Kidney epithelial cell (primary cell): ENCODE measurements at regions not wholly inside any gene's neighbourhood (a gene's known extent, or its start where the extent isn't known, plus 50 kb on each side); places are given as distances from the start of the nearest gene placed in this dataset.
A peak's percentile ranks its signal among the peaks of the same experiment; 100 is the strongest.

Source experiments
- DNase-seq: peaks from one replicate; pipeline ENCODE4 v3.0.0-alpha.2; 2010; ENCODE audit warnings: low read depth
- H3K27me3 ChIP-seq: 2 replicates; pipeline ENCODE4 v1.6.0; 2011; ENCODE audit warnings: low read length; ENCODE audit not compliant: control insufficient read depth, insufficient read depth
- H3K36me3 ChIP-seq: 2 replicates; pipeline ENCODE4 v1.5.1; 2011; ENCODE audit warnings: low read length; ENCODE audit not compliant: control insufficient read depth, insufficient read depth
- H3K4me3 ChIP-seq: 2 replicates; pipeline ENCODE4 v1.5.1; 2011; ENCODE audit warnings: low read depth, mild to moderate bottlenecking, control low read depth, low read length
- TF ChIP-seq, protein P1 (sequence below): IDR thresholded peaks from 2 replicates; pipeline ENCODE4 v1.5.1; 2011; ENCODE audit warnings: mild to moderate bottlenecking, moderate library complexity, low read length, control low read depth, inconsistent platforms; ENCODE audit not compliant: insufficient read depth, poor library complexity, severe bottlenecking

DNA sequence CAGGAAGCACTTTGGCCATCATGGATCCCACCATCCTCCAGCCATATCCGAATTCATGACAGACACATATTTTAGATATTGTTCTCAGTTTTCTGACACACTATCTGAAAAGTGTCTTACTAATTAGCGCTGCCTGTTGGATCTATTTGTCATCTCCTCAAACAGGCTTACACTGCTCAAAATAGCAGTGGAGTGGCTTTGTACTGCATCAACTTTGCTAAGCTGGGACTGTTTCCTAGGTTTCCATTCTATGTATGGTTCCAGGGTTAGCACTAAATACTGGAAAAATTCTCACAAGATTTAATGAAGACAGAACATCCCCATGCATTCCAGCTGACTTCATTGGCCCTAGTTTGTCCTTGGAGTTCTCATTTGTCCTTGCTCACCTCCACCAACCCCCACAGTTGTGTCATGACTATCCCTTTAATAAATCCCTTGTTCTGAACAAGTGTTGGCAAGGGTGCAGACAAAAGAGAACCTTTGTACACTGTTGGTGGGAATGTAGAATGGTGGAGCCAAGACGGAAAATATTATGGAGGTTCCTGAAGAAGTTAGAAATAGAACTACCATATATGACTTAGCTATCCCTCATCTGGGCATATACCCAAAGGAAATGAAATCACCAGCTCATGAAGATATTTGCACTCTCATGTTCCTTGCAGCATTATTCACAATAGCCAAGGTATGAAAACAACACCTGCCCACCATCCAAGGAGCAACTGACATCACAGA, 136.5 kb upstream of the RAI14 start:
- TF ChIP-seq, protein P1, sequence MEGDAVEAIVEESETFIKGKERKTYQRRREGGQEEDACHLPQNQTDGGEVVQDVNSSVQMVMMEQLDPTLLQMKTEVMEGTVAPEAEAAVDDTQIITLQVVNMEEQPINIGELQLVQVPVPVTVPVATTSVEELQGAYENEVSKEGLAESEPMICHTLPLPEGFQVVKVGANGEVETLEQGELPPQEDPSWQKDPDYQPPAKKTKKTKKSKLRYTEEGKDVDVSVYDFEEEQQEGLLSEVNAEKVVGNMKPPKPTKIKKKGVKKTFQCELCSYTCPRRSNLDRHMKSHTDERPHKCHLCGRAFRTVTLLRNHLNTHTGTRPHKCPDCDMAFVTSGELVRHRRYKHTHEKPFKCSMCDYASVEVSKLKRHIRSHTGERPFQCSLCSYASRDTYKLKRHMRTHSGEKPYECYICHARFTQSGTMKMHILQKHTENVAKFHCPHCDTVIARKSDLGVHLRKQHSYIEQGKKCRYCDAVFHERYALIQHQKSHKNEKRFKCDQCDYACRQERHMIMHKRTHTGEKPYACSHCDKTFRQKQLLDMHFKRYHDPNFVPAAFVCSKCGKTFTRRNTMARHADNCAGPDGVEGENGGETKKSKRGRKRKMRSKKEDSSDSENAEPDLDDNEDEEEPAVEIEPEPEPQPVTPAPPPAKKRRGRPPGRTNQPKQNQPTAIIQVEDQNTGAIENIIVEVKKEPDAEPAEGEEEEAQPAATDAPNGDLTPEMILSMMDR, result no peak
- no peak overlapping the region for H3K4me3 ChIP-seq
- no peak for DNase-seq
- H3K27me3 ChIP-seq, result no peaks in the 10 kb centered on the region
- no peaks in the 10 kb centered on the region for H3K36me3 ChIP-seq

DNA sequence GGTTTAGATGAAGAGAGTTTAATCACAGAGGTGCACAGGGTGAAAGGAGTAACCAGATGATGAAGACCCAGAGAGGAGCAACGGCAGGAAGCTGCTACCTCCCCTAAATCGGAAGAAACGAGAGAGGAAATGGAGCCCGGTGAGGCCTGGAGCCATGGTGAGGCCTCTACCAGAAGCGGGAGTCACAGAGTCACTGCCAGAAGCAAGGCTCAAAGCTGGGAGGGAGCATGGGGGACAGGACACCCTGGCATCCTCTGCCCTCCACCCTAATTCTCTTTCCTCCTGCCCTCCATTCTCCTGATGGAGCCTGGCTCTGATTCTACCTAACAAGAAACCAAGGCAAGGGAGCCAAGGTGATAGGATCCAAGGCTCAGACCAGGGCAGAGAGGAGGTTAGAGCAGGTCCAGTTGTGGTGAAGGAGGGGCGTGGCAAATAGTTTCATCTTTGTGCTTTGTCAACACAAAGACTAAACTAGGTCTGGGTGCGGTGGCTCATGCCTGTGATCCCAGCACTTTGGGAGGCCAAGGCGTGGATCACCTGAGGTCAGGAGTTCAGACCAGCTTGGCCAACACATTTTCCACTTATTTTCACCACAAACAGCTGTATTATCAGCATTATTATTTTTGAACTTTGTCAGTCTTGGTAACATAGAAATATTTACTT, 134.4 kb upstream of the RAI14 start:
- no peak for DNase-seq
- no peak overlapping the region for H3K4me3 ChIP-seq

DNA sequence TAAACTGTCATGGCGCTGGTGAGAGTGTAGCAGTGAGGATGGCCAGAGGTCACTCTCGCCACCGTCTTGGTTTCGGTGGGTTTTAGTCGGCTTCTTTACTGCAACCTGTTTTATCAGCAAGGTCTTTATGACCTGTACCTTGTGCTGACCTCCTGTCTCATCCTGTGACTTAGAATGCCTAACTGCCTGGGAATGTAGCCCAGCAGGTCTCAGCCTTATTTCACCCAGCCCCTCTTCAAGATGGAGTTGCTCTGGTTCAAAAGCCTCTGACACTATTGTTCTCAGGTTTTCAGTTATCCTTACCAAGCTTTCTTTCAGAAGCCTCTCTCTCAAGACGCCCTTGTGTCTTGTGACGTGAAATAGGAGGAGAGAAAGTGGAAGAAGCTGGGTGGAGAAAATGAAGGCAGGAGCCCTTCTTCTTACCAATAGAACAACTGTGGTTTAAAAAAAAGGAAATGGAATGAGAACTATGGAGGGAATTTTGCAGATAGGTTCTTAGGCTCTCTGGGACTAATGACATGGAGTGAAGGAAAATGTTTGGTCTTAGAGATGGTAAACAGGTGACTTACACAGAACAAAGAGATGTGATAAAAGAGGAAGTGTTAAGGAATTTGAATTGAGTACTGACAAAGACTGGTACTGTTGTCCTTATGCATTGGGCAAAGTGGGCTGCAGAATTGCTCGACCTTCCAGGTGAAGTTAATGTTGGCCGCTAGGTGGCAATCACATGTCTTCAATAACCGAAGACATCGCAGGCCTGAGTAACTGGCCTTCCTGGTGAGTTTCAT, 133.3 kb upstream of the RAI14 start:
- peak; percentile 54 for DNase-seq
- Histone ChIP-seq H3K27me3 (no peaks in the 10 kb centered on the region), H3K36me3 (no peaks in the 10 kb centered on the region), H3K4me3 (no peak overlapping the region)
- TF ChIP-seq, protein P1, result peak; percentile 50

More for the DNA sequence above, 134.4 kb upstream of the RAI14 start:
- Histone ChIP-seq H3K36me3 (no peaks in the 10 kb centered on the region), H3K27me3 (no peaks in the 10 kb centered on the region)
- TF ChIP-seq, protein P1, result no peak

DNA sequence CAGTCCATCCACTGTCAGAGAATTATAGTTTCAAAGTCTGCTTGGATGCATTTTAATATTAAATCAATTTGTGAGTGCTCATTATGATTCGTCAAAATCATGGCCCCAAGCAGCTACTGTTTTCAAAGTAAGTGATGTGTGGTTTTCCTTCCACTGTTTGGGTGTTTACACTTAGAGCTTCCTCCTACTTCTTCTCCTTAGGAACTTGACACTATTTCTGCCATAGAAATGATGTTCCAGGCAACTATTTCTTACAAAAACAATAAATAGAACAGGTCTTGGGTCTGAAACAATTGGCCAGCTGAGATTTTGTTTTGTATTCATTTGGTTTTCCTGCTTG, 132.8 kb upstream of the RAI14 start:
- no peaks in the 10 kb centered on the region for H3K27me3 ChIP-seq
- TF ChIP-seq, protein P1, result no peak
- no peak overlapping the region for H3K4me3 ChIP-seq
- no peaks in the 10 kb centered on the region for H3K36me3 ChIP-seq
- no peak for DNase-seq

DNA sequence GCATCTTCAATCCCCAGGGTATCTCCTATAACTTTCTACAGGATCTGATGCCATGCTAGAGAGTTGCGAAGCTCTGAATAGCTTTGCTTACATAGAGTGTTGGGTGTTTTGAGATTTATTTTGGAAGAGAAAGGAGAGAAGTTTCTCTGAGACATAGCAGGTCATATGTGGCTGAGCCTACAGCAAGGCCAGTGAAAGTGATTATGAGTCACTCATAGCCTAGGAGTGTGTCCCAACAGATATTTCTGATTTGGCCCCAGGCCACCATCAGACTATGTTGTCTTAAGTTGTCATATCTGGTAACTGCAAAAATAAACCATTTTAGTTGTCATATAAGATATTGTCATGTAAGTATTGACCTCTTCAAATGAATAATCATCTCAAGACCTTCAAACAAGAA, 132.0 kb upstream of the RAI14 start:
- DNase-seq, result no peak
- Histone ChIP-seq H3K4me3 (no peak overlapping the region), H3K36me3 (no peaks in the 10 kb centered on the region), H3K27me3 (no peaks in the 10 kb centered on the region)
- TF ChIP-seq, protein P1, result no peak
